ENCODE measurements at regions not wholly inside any gene's neighbourhood (a gene's known extent, or its start where the extent isn't known, plus 50 kb on each side); places are given as distances from the start of the nearest gene placed in this dataset.

DNA sequence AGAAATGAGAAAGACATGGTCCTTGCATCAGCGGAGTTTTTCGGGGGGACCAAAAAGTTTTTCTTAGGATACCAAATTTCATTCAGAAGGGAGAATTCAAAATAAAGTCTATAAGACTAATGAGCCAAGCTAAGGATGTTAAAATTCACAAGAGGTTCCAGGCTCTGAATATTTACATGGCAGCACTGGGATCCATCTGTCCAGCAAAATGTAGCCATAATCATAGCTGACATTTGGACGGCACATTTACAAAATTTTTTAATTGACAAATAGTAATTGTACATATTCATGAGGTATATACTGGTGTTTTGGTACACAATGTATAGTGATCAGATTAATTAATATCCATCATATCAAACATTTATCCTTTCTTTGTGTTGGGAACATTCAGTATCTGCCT, 107.9 kb downstream of the ZNF648 start:
- TF ChIP-seq FOXM1 (IDR thresholded peaks at IDR 0.05; ENCODE audit: borderline replicate concordance) (no peak), BHLHE40 (IDR thresholded peaks at IDR 0.05; ENCODE audit: borderline replicate concordance) (no peak), FOXK2 (IDR thresholded peaks at IDR 0.05) (no peak), SP1 (IDR thresholded peaks at IDR 0.05) (no peak)

Measured in HEK293T (cell line).